ENCODE measurements at regions not wholly inside any gene's neighbourhood (a gene's known extent, or its start where the extent isn't known, plus 50 kb on each side); places are given as distances from the start of the nearest gene placed in this dataset.

DNA sequence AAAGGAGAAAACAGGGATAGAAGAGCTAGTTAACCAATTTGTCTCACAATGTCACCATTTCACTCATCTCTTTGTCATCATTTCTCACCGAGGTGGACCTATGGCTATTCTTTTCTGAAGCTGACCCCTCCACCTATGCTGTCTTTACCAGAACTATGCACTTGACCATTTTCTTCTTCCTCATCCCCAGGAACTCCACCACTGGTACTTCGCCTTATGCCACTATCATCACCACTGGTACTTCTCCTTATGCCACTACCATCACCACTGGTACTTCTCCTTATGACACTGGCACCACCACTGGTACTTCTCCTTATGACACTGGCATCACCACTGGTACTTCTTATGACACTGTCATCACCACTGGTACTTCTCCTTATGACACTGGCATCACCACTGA is 745.8 kb upstream of the CHAC2 start:
- Mint-ChIP-seq H3K27me3 (peaks cover 2% of the 10 kb centered on the region), H3K36me3 (ENCODE audit: low read depth) (no peaks in the 10 kb centered on the region), H3K4me1 (no peaks in the 10 kb centered on the region), H3K9me3 (ENCODE audit: low read depth) (peaks cover 4% of the 10 kb centered on the region), H3K4me3 (no peak overlapping the region), H3K27ac (no peak overlapping the region)
- POLR2A ChIA-PET = no interaction called here
- intact Hi-C loops (cut with DNase I, micrococcal nuclease) = no loop called here
- CTCF ChIA-PET = no interaction called here
- DNase-seq (no peak), ATAC-seq (no peak)

DNA sequence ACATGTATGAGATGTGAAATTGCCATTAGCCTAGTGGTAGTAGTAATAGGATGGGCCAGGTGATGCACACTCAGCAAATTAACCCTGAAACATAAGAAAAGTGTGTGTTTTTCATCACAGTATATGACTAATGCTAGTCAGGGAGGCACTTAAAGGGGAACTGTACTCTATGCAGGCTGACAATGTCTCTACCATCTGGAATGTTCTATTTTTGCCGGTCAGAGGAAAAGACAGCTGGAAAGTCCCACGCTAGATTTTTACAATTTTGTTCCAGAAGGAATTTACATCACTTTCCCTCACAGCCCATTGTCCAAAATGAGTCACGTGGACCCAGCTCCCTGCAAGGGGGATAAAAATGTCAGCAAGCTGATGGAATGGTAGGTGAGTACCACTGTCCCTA is 746.3 kb upstream of the CHAC2 start:
- DNase-seq = no peak
- H3K27me3 Mint-ChIP-seq = peaks cover 2% of the 10 kb centered on the region
- intact Hi-C loops (cut with DNase I, micrococcal nuclease) = no loop called here

DNA sequence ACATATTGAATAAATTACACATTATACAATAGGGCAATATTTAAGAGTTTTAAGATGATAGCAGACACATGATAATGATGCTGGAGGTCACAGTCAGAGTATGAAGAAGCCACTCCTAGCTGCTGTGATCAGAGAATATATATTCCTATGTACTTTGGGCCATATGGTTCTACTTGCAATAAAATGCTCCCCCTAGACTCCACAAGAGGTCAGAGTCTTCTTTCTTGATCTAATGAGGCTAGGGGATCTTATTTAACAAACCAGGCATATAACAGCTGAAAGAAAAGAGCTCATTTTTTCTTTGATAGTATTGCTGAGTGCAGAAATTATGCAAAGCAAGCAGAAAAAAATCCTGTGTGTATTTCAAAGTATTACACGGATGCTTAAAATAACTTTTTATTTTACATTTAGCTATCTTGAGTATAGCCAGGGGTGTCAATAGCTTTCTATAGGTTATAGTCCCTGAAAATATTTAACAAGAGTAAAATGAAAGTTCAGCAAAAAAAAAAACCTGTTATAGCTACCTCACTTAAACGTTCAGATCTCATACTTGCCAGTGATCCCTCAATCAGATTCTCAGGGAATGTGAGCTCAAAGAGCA is 748.7 kb upstream of the CHAC2 start:
- Mint-ChIP-seq H3K36me3 (ENCODE audit: low read depth) (no peaks in the 10 kb centered on the region), H3K27me3 (peaks cover 2% of the 10 kb centered on the region), H3K4me3 (no peak overlapping the region), H3K27ac (no peak overlapping the region), H3K9me3 (ENCODE audit: low read depth) (peaks cover 5% of the 10 kb centered on the region), H3K4me1 (no peaks in the 10 kb centered on the region)
- intact Hi-C loops (cut with DNase I, micrococcal nuclease) = no loop called here
- DNase-seq (no peak), ATAC-seq (no peak)
- ChIA-PET CTCF (interaction anchor here (0.7 kb wide), 1 partner anchor 61 kb away, joined by 3 read pairs; no protein-coding TSS in a partner anchor), POLR2A (no interaction called here)

More for the DNA sequence above, 746.3 kb upstream of the CHAC2 start:
- ChIA-PET POLR2A (no interaction called here), CTCF (no interaction called here)
- H3K27ac Mint-ChIP-seq = no peak overlapping the region
- no peak for ATAC-seq
- peaks cover 4% of the 10 kb centered on the region for H3K9me3 Mint-ChIP-seq (ENCODE audit: low read depth)
- H3K4me1 Mint-ChIP-seq = no peaks in the 10 kb centered on the region
- H3K36me3 Mint-ChIP-seq (ENCODE audit: low read depth) = no peaks in the 10 kb centered on the region
- no peak overlapping the region for H3K4me3 Mint-ChIP-seq

DNA sequence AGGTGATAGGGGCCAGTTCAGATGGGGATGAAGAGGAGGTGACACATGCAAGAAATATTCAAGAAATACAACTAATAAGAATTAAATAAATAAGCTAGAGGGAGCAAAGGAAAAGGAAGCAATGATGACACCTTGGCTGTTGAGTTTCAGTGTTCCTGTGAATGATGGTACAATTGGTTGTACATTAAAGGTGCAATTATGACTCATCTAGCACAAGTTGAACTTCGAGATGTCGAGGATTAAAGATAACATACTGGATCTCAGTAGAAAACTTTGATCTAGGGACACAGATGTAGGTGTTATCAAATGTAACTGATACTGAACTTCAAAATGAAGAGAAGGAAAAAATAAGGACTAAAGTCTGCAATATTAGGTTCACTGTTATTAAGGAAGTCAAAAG is 760.6 kb upstream of the CHAC2 start:
- POLR2A ChIA-PET = no interaction called here
- Mint-ChIP-seq H3K27ac (no peak overlapping the region), H3K9me3 (ENCODE audit: low read depth) (no peaks in the 10 kb centered on the region), H3K4me3 (no peak overlapping the region), H3K36me3 (ENCODE audit: low read depth) (no peaks in the 10 kb centered on the region), H3K4me1 (no peaks in the 10 kb centered on the region), H3K27me3 (no peaks in the 10 kb centered on the region)
- intact Hi-C loops (cut with DNase I, micrococcal nuclease) = no loop called here
- CTCF ChIA-PET = no interaction called here
- ATAC-seq = no peak
- no peak for DNase-seq

DNA sequence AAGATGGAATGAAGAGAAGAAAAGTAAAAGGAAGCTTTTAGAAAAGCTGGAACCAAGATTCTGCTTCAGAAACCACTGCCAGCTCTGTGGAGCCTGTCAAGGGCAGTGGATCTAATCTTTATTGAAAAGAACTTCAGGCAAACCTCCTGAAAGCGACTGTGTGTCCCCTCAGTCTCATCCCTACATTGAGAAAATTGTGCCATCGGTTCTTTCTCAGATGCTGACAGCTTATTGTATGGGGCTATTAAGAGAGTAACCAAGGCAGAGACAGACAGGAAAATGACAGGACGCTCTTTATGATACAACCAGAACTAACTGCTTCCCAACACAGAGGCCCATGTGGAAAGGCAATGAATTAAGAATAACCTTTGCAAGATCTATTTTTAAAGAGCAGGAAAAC is 763.2 kb upstream of the CHAC2 start:
- no peaks in the 10 kb centered on the region for H3K27me3 Mint-ChIP-seq

DNA sequence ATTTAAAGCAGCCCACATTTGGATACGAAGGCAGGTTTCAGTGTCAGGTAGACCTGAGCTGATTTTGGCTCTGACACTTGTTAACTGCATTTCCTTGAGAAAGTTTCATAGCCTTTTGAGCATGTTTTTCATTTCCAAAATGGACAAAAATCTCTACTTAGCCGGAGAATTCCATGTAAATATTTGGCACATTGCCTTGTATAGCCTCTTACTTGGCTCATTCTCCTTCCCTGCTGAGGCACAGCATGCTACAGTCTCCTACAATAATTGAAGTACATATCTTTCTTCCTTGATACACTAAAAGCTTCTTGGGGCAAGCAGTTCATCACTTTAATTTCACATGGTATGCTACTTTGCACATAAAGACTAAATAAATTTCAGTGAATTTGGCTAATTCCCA is 772.2 kb upstream of the CHAC2 start:
- Mint-ChIP-seq H3K4me3 (no peak overlapping the region), H3K27me3 (no peaks in the 10 kb centered on the region), H3K4me1 (no peaks in the 10 kb centered on the region), H3K9me3 (ENCODE audit: low read depth) (peaks cover 11% of the 10 kb centered on the region), H3K36me3 (ENCODE audit: low read depth) (no peaks in the 10 kb centered on the region), H3K27ac (no peak overlapping the region)
- DNase-seq = no peak
- no peak for ATAC-seq
- POLR2A ChIA-PET = no interaction called here
- CTCF ChIA-PET = interaction anchor here (0.8 kb wide), 1 partner anchor 332 kb away, joined by 3 read pairs; no protein-coding TSS in a partner anchor
- intact Hi-C loops (cut with DNase I, micrococcal nuclease) = no loop called here

More for the DNA sequence above, 763.2 kb upstream of the CHAC2 start:
- H3K4me1 Mint-ChIP-seq = no peaks in the 10 kb centered on the region
- DNase-seq = no peak
- no peaks in the 10 kb centered on the region for H3K9me3 Mint-ChIP-seq (ENCODE audit: low read depth)
- intact Hi-C loops (cut with DNase I, micrococcal nuclease) = no loop called here
- no peak for ATAC-seq
- ChIA-PET POLR2A (no interaction called here), CTCF (interaction anchor here (0.6 kb wide), 1 partner anchor 1937 kb away, joined by 3 read pairs; no protein-coding TSS in a partner anchor)
- no peak overlapping the region for H3K4me3 Mint-ChIP-seq
- H3K36me3 Mint-ChIP-seq (ENCODE audit: low read depth) = no peaks in the 10 kb centered on the region
- H3K27ac Mint-ChIP-seq = no peak overlapping the region

DNA sequence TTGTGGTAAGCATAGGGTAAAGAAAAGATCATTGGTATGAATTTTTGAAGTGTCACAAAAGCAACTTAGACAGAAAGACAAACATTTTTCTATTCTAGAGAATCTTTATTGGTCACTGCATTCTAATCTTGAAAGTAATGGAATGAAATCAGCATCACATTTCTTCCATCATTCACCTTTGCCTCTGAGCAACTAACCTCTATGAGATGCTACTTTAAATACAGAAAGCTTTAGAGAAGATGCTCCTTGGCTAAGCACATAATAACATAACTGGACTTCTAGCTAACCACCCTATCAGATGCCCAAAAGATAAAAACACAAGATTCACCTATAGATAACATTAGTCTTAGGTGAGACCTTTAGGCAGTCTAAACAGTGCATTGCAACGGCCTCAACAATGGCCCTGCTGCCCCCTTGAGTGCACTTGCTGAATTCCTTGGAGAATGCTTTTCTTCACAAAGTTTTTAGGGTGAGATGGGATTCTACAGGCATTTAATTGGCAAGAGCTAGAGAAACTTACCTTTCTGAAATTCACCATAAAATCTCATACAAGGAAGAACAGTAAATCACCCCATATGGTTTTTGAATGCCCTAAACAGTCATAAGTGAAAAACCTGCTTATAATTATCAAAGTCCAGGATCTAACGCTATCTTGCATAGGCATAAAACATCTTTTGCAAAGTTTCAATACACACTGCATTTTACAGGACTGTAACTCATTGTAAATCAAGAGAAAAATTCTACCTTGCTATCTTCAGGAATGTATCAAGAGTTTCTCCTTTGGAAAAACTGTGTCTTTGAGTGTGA is 791.3 kb upstream of the CHAC2 start:
- ChIA-PET POLR2A (no interaction called here), CTCF (no interaction called here)
- no peaks in the 10 kb centered on the region for H3K36me3 Mint-ChIP-seq (ENCODE audit: low read depth)
- peaks cover 2% of the 10 kb centered on the region for H3K9me3 Mint-ChIP-seq (ENCODE audit: low read depth)
- H3K27ac Mint-ChIP-seq = no peak overlapping the region
- DNase-seq (peak; percentile 18), ATAC-seq (no peak)
- H3K4me1 Mint-ChIP-seq = no peaks in the 10 kb centered on the region
- H3K27me3 Mint-ChIP-seq = no peaks in the 10 kb centered on the region
- no peak overlapping the region for H3K4me3 Mint-ChIP-seq
- intact Hi-C loops (cut with DNase I, micrococcal nuclease) = no loop called here

DNA sequence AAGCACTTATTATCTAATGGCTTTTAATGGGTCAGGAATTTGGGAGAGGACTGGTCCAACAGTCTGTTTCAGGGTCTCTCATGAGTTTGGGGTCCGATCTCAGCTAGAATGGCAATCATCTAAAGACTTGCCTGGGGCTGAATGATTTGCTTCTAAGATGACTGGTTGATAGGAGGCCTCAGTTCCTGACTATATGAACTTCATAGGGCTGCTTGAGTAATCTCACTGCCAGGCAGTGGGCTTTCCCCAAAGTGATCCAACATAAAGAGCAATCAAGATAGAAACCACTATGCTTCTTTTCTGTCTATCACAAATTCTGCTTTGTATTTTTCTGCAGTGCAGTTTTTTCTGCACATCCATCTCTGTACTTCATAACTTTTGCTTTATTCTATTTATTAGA is 793.5 kb upstream of the CHAC2 start:
- intact Hi-C loops (cut with DNase I, micrococcal nuclease) = no loop called here
- Mint-ChIP-seq H3K4me1 (no peaks in the 10 kb centered on the region), H3K9me3 (ENCODE audit: low read depth) (no peaks in the 10 kb centered on the region), H3K4me3 (no peak overlapping the region), H3K27ac (no peak overlapping the region), H3K36me3 (ENCODE audit: low read depth) (no peaks in the 10 kb centered on the region), H3K27me3 (no peaks in the 10 kb centered on the region)
- POLR2A ChIA-PET = no interaction called here
- ATAC-seq = no peak
- no peak for DNase-seq
- CTCF ChIA-PET = no interaction called here

DNA sequence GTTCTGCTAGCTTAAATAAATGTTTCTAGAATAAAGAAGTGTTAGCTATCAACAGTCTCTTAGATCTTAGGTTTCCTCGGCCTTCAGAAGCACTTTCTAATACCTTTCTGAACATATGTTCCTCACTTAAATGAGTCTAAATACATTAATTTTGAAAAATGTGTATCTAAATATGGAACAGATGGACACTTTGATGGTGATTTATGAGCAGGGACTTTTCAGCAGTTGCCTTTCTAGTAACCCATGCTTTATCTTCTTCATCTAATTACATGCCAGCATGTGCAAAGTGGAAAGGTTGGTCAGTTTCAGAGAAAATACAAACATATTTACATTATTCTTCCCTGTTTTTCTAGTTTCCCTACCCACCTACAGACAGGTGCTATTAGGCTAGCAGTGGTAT is 797.0 kb upstream of the CHAC2 start:
- Mint-ChIP-seq H3K27me3 (no peaks in the 10 kb centered on the region), H3K36me3 (ENCODE audit: low read depth) (no peaks in the 10 kb centered on the region), H3K27ac (no peak overlapping the region), H3K9me3 (ENCODE audit: low read depth) (no peaks in the 10 kb centered on the region), H3K4me3 (no peak overlapping the region), H3K4me1 (no peaks in the 10 kb centered on the region)
- DNase-seq (no peak), ATAC-seq (no peak)
- intact Hi-C loops (cut with DNase I, micrococcal nuclease) = no loop called here
- ChIA-PET CTCF (no interaction called here), POLR2A (no interaction called here)

DNA sequence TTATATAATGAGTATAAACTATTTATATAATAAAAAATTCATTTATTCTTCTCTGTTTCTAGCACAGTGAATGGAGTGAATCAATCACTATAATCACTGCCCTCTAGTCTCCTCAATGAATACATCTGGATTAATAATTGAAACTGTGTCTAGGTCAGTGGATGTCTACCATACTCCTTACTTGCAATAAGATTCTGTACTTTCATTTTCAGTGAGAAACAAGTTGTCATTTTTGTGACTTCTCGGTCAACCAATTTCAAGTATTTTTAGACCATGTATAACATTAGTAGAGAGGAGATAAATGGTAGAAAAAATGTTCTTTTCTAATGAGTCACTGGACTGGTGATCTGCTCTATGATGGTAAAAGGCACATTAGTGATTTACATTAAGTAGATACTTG is 799.6 kb upstream of the CHAC2 start:
- Mint-ChIP-seq H3K9me3 (ENCODE audit: low read depth) (no peaks in the 10 kb centered on the region), H3K36me3 (ENCODE audit: low read depth) (no peaks in the 10 kb centered on the region), H3K4me1 (no peaks in the 10 kb centered on the region), H3K27ac (no peak overlapping the region), H3K4me3 (no peak overlapping the region), H3K27me3 (no peaks in the 10 kb centered on the region)
- ChIA-PET POLR2A (no interaction called here), CTCF (no interaction called here)
- no peak for ATAC-seq
- intact Hi-C loops (cut with DNase I, micrococcal nuclease) = no loop called here
- DNase-seq = no peak

DNA sequence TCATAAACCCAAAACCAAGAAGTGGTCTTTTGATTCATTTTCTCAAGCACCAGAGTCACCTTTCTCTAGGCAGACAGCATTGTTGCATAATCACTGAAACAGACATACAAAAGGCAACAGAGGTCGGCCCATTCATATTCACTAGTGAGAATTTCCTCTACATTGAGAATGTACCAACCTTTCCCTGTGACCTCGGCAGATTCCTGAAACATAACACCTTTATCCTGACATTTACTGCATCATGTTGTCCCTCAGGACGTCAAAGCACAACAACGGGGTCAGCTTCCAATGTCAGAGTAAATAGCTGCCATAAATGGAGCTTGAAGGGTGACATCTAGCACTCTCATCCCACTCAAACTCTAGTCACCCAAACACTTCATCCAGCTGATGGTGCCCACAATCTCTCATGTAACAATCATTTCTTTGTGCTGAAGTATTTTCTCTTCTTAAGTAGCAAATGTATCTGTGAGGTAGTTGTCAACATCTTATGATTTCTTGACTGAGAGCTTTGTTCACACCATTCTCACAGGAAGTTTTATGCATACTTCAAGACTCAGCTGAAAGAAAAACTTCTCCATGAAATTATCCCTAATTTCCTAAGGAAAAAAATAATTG is 802.6 kb upstream of the CHAC2 start:
- Mint-ChIP-seq H3K4me1 (no peaks in the 10 kb centered on the region), H3K27ac (no peak overlapping the region), H3K9me3 (ENCODE audit: low read depth) (peaks cover 2% of the 10 kb centered on the region), H3K36me3 (ENCODE audit: low read depth) (no peaks in the 10 kb centered on the region), H3K27me3 (no peaks in the 10 kb centered on the region), H3K4me3 (no peak overlapping the region)
- DNase-seq (no peak), ATAC-seq (no peak)
- ChIA-PET CTCF (no interaction called here), POLR2A (no interaction called here)
- intact Hi-C loops (cut with DNase I, micrococcal nuclease) = no loop called here

DNA sequence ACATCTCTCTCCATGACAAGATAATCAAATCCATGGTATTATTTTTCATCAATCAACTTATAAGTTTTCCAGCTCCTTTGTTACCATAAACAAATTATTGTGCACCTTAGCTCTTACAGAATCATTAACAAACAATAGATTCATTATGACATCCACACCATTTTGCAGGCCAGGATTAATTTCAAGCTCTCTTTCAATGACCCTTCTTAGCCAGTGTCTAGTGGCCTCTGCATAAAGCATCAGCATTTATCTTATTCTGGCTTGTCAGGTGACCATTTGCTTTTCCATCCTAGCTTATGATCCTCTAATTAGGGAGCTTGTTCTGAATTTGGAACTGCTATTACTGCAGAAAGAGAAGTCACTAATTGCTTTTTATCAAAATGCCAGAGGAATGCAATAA is 806.2 kb upstream of the CHAC2 start:
- DNase-seq (no peak), ATAC-seq (no peak)
- Mint-ChIP-seq H3K9me3 (ENCODE audit: low read depth) (peaks cover 4% of the 10 kb centered on the region), H3K4me3 (no peak overlapping the region), H3K27ac (no peak overlapping the region), H3K27me3 (no peaks in the 10 kb centered on the region), H3K4me1 (no peaks in the 10 kb centered on the region), H3K36me3 (ENCODE audit: low read depth) (no peaks in the 10 kb centered on the region)
- CTCF ChIA-PET = no interaction called here
- POLR2A ChIA-PET = no interaction called here
- intact Hi-C loops (cut with DNase I, micrococcal nuclease) = no loop called here

All from activated CD4-positive, alpha-beta T cell treated with anti-CD3 and anti-CD28 coated beads for 36 hours (primary cell).